GM12872 (cell line): ENCODE measurements at regions not wholly inside any gene's neighbourhood (a gene's known extent, or its start where the extent isn't known, plus 50 kb on each side); places are given as distances from the start of the nearest gene placed in this dataset.
A peak's percentile ranks its signal among the peaks of the same experiment; 100 is the strongest.

Source experiments
- TF ChIP-seq, protein P1 (sequence below): IDR thresholded peaks from 3 replicates; pipeline ENCODE4 v1.5.1; 2011; ENCODE audit warnings: low read depth, mild to moderate bottlenecking, low read length, moderate library complexity; ENCODE audit not compliant: insufficient read depth

DNA sequence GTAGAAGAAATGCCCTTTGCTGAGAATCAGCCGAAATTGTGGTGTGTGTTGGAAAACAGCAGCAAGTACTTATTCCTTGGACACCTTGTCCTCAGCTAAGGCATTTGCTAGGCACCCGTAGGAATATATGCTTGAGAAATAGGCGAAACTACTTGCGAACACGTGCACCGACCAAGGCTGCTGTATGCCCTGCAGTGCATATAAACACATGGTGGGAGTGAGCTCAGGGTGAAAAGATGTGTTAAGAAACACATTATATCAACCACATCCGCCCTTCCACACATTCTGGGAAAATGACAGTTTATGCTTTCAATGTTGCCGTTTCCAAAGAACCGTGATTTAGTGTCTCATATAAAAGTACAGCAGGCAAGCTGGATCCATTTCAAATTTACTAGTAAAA is 199.2 kb downstream of the JCAD start:
- TF ChIP-seq, protein P1, sequence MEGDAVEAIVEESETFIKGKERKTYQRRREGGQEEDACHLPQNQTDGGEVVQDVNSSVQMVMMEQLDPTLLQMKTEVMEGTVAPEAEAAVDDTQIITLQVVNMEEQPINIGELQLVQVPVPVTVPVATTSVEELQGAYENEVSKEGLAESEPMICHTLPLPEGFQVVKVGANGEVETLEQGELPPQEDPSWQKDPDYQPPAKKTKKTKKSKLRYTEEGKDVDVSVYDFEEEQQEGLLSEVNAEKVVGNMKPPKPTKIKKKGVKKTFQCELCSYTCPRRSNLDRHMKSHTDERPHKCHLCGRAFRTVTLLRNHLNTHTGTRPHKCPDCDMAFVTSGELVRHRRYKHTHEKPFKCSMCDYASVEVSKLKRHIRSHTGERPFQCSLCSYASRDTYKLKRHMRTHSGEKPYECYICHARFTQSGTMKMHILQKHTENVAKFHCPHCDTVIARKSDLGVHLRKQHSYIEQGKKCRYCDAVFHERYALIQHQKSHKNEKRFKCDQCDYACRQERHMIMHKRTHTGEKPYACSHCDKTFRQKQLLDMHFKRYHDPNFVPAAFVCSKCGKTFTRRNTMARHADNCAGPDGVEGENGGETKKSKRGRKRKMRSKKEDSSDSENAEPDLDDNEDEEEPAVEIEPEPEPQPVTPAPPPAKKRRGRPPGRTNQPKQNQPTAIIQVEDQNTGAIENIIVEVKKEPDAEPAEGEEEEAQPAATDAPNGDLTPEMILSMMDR: no peak

DNA sequence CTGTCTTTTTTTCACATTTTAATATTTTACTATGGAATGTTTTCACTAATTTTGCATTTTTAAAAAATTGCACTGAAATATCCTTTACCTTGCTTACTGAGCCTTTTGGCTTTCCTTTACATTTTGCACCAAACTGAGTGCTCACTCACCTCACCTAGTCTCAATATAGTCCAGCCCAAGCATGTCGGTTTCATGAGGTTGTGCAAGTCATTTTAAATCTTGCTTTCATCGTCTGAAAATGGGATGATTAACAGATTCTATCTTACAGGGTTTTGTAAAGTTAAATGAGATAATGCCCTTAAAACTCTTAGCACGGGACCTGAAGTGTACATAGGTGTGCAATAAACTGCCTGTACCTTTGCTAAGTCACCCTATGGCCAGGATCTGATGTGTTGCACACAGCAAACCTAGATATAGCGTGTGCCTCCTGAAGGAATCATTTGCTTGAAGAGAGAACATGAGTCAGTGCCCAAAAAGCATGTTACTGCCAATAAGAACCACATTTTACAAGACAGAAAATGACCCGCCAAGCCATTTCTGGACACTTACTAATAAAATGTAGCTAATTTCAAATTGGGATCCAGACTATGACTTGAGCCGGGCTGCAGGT is 199.8 kb downstream of the JCAD start:
- TF ChIP-seq, protein P1: no peak

DNA sequence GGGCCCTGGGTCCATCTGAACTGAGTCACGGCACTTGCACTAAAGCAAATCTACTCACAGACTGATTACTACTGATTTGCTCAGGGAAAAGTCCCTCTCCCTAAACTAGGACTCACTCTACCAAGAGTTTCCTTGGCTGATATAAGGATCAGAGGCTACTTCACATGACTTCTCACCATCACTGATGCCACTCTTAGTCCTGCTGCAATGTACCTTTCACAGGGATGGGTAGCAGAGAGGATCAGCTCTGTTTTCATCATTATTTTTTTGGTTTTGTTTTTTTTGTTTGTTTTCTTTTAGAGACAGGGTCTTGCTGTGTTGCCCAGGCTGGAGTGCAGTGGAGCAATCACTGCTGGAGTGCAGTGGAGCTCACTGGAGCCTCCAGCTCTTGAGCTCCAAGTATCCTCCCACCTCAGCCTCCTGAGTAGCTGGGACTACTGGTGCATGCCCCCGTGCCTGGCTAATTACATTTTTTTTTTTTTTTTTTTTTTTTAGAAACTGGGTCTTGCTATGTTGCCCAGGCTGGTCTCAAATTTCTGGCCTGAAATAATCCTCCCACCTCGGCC is 200.6 kb downstream of the JCAD start:
- TF ChIP-seq, protein P1: no peak

- TF ChIP-seq, protein P1: peak; percentile 34; the same call in 2 of the 3 replicates
Measured at GRCh38 chr10:29857843-29858701, 201.3 kb downstream of the JCAD start.

- TF ChIP-seq, protein P1: no peak
Measured at GRCh38 chr10:29856295-29856694, 203.1 kb downstream of the JCAD start.

DNA sequence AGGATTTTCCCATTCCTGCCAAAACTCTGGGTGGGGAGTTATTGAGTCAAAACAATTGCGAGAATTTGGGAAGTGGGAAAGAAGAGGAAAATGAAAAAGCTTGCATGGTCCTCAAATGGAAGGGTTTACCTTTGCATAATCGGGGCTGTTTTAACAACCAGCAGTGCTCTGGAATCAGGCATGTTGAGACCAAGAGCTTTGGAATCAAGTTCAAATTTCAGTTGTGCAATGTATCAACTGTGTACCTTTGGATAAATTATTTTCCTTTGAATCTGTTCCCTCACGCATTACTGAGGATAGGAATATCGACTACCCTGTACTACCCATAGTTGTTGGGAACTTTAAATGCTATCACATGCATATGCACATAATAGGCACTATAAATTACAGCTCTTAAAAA is 205.5 kb downstream of the JCAD start:
- TF ChIP-seq, protein P1: no peak

DNA sequence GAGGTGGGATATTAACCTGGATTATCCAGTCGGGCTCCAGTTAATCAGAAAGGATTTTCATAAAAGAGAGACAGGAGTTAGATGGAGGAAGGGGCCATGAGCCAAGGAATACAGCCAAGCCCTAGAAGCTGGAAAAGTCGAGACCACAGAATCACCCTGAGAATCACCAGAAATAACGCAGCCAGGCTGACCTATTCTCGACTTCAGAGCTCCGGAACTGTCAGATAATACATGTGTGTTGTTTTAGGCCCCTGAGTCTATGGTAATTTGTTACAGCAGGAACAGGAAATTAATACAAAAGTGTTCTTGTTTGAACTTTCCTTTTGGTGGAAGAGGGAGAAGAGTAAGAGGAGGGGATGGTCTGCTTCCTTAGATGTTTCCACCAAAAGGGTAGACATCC is 208.1 kb downstream of the JCAD start:
- TF ChIP-seq, protein P1: no peak
